ENCODE measurements at regions not wholly inside any gene's neighbourhood (a gene's known extent, or its start where the extent isn't known, plus 50 kb on each side); places are given as distances from the start of the nearest gene placed in this dataset.
"Not testable (repeated sequence)": the region's sequence is repeated elsewhere in the genome, so short reads cannot be mapped to it uniquely, and the experiment has no call there.

DNA sequence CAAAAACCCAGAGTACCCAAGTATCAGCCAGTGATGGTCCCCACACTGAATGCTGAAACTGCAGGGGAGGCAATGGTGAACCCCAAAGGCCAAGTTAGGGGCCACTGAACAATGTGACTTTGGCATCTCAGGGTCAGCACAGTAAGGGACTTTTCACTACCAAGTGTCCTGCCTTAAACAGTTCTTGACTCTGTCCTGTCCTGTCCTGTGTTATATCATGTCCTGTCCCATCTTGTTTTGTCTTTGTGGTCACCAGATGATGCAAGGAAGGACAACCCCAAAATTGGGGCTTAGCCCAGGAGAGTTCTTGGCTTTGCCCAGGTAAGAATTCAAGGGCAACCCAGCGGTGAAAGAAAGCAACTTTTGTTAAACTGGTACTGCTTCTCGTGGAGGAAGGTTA, 105.0 kb downstream of the PPIAL4A start:
- not testable (repeated sequence) for DNase-seq (ENCODE audit: insufficient read length, low spot score)

DNA sequence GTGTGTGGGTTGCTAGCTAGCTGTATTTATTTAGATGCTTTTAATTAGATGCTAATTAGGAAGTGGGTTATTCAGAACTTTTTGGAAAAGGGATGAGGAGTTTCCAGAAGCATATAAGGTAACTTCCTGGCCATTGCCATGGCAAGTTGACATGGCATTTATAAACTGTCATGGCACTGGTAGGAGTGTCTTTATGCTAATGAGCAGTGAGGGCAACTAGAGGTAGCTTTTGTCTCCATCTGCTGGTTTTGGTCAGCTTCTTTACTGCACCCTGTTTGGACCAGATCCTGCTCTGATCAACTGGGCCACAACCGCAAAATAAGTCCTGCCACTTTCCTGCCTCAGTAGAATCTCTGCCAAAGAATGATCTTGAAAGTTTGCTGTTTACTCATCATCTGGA, 105.5 kb downstream of the PPIAL4A start:
- not testable (repeated sequence) for DNase-seq (ENCODE audit: insufficient read length, low spot score); FAIRE-seq

More for the DNA sequence above, 105.0 kb downstream of the PPIAL4A start:
- FAIRE-seq, result not testable (repeated sequence)

DNA sequence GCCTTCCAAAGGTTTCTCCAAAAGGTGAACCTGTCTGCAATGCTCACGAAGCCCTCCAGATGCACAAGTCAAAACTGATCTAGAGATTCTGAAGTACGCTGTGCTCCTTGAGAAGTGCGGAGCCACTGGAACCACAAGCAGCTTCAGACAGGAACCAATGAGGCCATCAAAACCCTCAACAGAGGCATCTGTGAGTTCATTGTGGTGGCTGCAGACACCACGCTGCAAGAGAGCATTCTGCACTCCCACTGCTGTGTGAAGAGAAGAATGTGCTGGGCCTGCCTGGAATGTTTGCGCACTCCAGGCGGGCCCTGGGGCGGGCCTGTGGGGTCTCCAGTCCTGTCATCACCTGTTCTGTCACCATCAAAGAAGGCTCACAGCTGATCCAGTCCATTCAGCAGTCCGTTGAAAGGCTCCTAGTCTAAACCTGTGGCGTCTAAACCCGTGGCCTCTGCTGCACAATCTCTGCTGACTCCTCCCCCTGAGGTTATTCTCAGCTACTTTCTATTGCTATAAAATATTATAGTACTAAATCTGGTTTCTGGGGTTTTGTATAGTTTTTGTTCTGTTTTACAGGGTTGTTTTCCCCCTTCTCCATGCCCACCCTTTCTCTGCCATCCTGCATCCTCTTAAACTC, 111.6 kb downstream of the PPIAL4A start:
- DNase-seq (ENCODE audit: insufficient read length, low spot score); FAIRE-seq: not testable (repeated sequence)

DNA sequence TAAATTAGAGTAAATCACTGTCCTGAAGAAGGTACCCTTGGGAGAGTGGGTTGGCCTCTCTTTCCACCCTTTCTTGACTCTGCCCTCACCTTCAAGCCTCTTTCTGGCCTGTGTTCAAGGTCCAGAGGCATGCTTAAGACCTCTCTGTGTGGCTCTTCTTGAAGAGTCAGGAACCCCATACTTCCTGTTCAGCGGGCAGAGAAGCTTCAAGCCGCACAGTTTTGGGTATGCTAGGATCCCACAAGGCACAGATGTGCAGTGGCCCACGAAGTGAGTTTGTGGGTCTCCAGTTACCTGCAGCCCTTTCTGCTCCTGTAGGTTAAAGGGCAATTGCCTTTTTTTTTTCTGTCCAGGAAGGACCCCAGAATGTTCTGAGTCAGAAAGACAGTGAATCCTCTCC, 113.7 kb downstream of the PPIAL4A start:
- not testable (repeated sequence) for FAIRE-seq; DNase-seq (ENCODE audit: insufficient read length, low spot score)

DNA sequence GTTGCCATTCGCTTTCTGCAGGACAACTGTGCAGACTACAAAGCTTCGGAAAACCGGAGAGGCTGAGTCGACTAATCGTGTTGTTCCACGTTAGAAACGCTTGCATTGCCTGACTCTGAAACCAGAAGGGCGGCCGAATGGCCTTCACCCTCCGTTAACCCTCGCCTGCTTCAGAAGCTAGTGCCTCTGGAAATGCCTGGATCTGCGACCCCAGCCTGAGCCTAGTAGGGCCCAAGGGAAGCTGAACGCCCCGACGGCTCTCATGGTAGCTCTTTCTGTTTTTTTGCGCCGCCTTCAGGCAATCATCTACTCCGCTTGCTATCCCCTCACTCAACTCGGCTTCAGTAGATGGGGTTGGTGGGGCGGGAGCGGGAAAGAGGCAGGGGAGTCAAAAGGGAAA, 117.3 kb downstream of the PPIAL4A start:
- DNase-seq (ENCODE audit: insufficient read length, low spot score); FAIRE-seq: not testable (repeated sequence)

DNA sequence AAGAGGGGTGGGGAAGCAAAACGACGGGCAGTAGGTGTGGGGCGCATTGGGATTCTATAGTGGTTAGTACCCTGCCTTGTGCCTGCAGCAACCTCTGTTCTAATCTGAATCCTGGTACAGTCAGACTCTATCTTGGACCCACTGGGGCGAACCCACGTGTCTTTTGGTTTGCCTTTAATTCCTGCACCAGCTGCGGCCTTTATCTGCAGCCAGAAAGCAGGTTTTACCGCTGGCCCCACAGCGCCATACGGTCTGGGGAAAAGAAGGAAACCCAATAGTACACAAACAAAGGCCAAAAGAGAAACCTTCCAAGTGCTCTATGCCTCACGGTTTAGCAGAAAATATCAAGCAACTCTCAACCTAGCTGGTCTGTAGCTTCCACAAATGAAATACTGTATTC, 118.2 kb downstream of the PPIAL4A start:
- not testable (repeated sequence) for DNase-seq (ENCODE audit: insufficient read length, low spot score); FAIRE-seq

DNA sequence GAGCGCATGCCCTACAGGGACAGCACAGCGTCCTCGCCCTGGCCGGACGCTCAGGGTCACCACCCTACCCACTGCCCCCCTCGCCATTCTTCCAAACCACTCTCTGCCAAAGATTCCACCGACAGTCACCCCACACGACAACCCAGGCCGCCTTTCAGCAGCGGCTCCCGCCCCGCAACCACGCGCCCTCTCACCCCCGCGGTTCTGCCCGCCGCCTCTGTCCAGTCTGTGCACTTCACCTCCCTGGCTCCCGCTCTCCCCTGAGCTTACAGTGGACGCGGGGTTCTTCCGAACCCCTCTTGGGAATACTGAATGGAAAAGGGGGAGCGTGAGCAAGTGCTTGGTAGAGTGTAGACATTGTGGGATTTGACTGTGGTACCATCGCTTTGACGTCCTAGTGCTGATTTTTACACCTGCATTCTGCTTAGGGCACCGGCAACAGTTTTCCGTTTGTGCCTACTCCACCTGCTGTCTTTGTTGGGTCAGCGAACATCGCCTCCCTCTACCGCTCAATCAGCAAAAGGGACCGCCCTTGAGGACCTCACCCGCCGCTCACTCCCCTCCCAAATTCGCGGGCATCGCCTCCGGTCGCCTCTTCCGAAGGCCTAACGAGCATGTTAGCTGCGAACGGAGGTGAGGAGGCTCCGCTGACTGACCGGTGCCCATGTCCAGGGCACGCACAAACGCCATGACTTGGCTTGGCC, 119.1 kb downstream of the PPIAL4A start:
- DNase-seq (ENCODE audit: insufficient read length, low spot score); FAIRE-seq: not testable (repeated sequence)

DNA sequence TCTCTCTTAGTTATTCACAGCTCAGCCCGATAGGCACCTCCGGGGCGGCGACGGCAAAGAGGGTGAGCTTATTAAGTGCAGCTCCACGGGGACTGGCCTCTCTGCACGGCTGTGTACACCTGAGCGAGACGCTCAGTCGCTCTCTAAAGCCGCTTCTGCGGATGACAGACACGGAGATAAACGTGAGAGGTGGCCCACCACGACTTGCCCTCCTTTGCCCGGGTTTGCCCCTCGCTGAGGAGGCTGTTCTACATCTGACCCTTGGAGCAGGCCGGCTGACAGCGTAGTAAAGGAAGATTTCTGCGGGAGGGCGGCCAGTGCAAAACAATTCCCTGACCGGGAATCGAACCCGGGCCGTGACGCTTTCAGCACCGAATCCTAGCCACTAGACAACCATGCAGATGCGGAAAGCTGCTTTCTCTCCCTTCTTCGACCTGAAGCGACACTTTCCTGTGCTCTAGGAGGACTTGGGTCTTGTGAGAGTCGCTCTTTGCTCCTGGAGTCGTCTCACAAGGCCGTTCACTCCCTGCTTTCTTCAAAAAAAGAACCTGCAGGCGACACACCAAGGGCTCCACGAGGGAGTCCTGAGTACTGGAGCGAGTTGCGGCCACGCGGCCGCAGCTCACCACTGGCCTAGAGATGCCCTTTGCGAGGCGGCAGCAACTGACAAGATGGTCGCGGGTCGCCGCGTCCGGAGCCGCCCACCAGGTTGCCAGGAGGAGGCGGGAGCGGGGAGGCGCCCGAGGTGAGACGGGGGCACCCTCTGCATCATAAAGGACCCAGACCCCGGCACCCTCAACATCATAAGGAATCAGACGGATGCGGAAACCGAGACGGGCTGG, 119.9 kb downstream of the PPIAL4A start:
- DNase-seq (ENCODE audit: insufficient read length, low spot score); FAIRE-seq: not testable (repeated sequence)

DNA sequence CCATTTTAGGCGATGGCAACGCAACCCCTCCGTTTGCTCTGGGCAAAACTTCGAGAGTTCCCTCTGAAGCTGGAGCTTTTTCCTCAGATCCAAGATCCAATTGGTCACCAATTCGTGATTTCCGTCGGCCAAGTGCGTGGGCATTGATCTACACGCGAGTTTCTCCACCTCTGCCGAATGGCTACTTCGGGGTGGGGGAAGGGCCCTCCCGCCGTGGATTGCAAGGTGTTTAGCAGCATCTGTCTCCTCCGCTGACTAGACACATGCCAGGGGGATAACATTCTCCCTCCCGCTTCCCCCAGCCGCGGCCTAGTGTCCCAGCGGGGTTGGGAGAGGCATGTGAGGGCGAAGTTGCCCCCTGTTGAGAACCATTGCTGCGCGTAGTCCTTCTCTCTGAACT, 120.6 kb downstream of the PPIAL4A start:
- not testable (repeated sequence) for DNase-seq (ENCODE audit: insufficient read length, low spot score); FAIRE-seq

DNA sequence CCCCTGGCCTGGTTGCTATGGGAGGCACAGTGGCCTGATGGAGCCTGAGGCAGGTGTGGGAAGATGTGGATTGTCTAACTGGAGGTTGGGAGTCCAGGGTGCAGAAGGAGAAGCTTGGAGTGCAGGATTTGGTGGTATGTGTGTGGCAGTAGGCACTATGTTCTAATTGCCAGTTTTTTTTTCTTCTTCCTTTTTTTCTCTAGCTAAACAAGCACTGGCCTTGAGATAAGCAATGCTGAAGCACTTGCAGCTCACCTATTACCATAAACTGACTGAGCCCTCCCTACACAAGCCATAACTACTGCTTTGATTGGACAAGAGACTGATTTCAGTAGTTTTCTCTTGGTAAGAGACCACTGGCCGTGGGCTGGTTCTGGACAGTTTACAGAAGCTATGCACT, 123.6 kb downstream of the PPIAL4A start:
- not testable (repeated sequence) for FAIRE-seq; DNase-seq (ENCODE audit: insufficient read length, low spot score)

DNA sequence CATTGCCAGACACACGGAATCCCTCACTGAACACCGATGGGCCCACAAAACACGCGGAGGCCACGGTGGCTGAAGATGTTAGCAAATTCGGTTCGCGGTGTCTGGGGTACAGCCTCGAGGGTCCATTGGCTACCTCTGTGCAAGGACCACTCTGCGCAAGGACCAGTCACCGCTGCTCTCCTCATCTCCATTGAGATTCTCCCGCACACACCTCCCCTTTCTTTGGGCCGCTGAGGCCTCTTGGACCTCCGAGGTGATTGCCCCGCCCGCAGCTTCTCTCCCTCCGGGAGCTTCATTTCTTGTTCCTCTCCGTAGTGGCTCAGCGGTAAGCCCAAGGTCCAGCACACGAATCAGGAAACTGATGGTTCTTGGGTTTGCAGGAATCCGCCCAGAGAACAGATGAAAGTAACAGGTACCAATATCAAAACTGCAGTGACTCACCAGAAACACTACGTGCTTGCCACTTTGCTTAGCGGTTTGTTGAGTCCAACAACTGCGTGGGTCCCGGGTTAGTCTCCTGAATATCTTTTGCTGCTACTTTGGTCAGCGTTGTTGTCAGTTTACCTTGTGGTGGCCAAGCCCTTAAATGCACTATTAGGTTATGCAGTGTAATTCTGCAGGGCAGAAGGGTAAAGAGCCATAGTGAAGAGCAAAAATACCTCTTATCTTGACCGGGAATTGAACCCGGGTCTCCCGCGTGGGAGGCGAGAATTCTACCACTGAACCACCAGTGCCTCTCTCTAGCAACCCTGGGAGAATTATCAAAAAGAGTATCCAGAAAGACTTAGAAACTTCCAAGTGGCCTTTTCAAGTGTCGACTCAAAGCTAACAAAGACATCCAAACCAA, 126.8 kb downstream of the PPIAL4A start:
- not testable (repeated sequence) for FAIRE-seq
- peak; percentile 14 for DNase-seq (ENCODE audit: insufficient read length, low spot score)

DNA sequence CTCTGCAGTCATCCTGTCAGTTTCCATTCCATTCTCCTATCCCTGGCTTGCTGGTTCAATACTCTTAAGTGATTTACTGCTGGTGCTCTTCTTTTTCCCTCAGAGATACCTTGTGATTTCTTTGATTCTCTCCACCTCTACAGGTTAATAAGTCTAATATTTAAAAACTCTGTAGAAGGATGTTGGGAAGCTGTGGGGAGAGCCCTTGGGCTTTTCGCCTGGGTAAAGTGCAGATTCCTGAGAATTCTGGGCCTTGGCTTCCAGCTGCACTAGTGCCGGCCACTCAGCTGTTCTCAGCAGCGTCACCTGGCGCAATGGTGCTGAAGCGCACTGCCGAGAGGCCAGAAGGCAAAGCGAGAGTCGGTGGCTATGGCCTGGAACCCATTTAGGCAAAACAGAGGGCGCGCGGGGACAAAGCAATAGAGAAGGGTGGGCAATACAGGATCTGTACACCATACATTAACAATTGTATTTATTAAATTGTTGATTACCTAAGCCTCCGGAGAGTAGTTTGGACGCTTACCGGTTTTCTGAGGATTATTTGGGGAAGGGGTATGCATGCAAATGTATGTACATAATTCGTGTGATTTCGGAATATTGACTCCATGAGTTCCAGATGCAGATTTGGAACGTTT, 130.3 kb downstream of the PPIAL4A start:
- FAIRE-seq; DNase-seq (ENCODE audit: insufficient read length, low spot score): not testable (repeated sequence)

DNA sequence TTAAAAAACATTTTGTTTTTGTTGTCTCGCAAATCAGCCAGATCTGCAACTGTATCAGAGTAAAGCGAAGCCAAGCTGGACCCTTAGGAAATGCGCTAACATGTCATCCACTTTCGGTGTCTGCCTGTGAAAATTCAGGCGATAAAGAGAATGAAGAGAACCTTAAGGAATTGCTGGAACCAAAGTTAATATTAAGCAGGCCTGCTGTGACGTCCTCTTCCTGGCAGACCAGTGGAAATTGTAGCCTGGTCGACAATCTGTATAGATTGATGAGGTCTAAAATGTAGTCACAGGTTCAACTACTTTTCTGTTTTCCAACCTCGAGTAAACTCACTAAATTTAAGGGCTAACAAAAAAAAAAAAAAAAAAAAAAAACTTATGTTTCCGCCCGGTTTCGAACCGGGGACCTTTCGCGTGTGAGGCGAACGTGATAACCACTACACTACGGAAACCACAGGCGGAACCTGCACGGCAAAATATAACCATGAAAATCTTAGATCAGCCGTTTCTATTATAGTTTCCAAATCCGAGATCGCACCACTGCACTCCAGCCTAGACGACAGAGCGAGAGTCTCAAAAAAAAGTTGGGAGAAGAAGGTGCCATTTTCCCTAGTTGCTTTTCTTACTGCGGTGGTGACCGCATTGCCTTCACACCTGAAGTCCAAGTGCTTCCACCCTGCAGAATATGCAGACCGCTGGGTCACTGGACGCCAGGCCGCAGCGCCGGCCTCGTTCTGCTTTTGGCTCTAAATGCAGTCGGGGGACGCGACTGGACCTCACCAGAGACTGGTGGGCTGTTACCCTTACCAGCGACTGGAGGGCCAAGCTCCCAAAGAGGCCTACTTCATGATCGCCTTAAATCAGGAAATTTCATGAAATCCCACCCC, 131.0 kb downstream of the PPIAL4A start:
- not testable (repeated sequence) for DNase-seq (ENCODE audit: insufficient read length, low spot score); FAIRE-seq

DNA sequence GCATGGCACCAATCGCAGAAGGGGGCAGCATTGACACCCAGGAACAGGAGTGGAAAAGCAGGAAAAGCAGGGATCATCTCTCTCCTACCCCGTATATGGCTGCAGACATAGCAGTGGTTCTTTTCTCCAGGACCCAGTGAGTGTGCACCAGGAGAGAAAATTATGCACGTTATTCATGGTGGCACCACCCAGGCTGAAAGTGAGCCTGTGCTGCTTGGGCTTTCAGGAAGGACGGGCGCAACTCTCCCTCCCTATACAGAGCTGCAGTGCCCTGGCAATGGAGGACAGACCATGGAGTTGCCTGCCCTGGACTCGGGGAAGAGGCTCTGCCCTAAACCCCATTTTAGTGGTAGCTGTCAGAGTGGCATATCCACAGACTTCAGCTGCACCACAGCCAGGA, 132.1 kb downstream of the PPIAL4A start:
- FAIRE-seq; DNase-seq (ENCODE audit: insufficient read length, low spot score): not testable (repeated sequence)

DNA sequence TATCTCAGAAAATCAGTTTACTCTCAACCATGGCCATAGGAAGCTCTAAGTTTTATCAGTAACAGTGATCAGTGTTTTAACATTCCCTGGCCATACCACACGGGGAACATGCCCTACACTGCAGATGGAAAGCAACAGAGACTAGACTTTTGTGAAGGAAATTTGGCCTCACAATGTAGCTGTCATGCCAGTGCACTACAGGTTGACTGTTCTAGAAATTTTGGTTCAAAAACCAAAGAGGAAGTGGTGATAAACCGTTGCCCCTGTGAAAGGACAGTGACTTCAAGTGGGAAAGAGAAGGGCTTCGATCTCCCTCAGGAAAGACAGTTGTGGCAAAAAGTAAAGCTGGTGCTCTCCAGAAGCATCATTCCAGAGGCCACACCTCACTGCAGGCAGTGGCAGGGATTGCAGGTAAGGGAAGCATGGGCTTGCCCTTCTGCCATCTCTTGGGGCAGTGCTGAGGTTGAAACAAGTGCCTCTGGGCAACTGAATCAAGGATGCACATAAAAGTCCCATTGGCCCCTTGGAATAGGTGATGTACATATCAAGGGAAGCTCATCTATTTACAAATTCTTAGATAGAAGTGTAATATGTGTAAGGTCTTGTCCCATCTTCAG, 143.4 kb downstream of the PPIAL4A start:
- FAIRE-seq; DNase-seq (ENCODE audit: insufficient read length, low spot score): not testable (repeated sequence)

DNA sequence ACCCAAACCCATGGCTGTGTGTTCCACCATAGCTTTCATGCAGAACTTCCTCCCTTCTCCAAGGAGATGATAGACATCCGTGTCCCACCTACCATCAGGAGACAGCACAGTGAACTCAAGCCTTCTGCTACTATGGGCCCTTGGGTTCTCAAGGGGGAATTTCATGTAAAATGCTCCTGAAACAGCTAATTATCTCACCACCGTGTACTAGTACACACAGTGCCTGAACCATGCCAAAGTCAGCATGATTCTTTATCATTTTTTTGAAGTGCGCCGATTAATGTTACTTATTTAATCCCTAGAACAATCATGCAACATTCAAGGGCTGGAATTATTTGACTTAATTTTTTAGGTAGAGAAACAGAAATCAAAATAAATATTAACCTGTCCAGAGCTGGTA, 147.2 kb downstream of the PPIAL4A start:
- DNase-seq (ENCODE audit: insufficient read length, low spot score); FAIRE-seq: not testable (repeated sequence)

DNA sequence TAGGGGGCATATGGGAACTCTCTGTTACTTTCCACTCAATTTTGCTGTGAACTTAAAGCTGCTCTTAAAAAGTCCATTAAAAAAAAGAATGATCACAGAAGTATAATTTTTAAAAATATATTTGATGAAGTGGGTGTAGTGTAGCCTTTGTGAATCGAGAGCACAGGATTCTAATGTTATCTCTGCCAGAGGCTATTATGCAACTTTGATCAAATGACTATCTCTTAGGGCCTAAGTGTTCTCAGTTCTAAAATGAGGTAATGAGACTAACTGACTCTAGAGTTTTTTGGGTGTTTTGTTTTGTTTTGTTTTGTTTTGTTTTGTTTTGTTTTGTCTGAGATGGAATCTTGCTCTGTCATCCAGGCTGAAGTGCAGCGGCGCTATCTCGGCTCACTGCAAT, 143.2 kb downstream of the FAM72B start:
- not testable (repeated sequence) for FAIRE-seq; DNase-seq (ENCODE audit: insufficient read length, low spot score)

DNA sequence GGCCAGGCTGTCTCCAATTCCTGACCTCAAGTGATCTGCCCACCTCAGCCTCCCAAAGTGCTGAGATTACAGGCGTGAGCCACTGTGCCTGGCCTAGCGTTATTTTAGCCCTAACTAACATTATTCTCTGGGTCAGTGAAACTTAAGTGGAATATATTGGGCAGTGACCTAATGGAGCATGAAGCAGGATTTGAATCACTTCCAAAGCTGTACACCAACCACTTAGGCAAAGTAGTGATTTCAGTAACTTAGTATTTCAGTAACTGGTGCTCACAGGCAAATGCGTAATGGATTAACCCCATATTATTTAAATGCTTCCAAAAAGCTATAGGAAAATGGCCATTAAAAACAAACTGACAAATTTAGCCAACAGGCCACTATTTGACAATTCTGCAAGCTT, 142.6 kb downstream of the FAM72B start:
- FAIRE-seq; DNase-seq (ENCODE audit: insufficient read length, low spot score): not testable (repeated sequence)

Data from D721Med (cell line).